Suprapubic skin (tissue), 3 donors: ENCODE measurements at regions not wholly inside any gene's neighbourhood (a gene's known extent, or its start where the extent isn't known, plus 50 kb on each side); places are given as distances from the start of the nearest gene placed in this dataset.

ENCODE experiments used
- EP300 ChIP-seq: sonication (generic); formaldehyde crosslinking; IDR thresholded peaks from one replicate; pipeline ENCODE4 v1.6.1; 2017; ENCODE audit warnings: antibody characterized with exemption
- POLR2A ChIP-seq, 2 donors: fragments of 450-650 bp; IDR thresholded peaks; one replicate each; pipeline ENCODE4 v1.6.1; 2017; ENCODE audit warnings: antibody characterized with exemption in 2 of 2, mild to moderate bottlenecking in 2 of 2, moderate library complexity in 2 of 2
- TF ChIP-seq, protein P1 (sequence below), 2 donors: fragments of 200-600 bp in 1 of 2; fragments of 450-650 bp in 1 of 2; sonication (generic) in 1 of 2; IDR thresholded peaks; one replicate each; pipeline ENCODE4 v1.5.1; 2016 to 2019; ENCODE audit warnings: antibody characterized with exemption in 2 of 2, mild to moderate bottlenecking in 1 of 2, moderate library complexity in 1 of 2

DNA sequence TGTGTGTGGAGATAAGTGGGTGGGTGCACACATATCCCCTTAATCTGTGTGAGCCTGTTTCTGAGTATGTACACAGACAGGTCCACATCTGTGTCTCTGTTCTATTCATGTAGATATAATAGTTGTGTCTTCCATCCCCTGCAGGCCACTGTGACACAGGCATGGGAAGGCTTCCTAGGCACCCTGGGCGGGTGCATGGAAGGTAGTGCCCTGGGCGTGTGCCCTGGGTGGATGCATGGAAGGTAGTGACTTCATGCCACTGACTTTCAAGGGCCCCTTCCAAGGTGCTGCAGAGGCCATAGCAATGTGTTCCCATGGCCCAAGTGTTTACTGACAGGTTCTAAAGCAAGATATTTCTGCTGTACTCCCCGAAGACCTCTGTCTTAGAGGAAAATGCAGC is 462.5 kb upstream of the HS6ST1 start:
- TF ChIP-seq, protein P1, sequence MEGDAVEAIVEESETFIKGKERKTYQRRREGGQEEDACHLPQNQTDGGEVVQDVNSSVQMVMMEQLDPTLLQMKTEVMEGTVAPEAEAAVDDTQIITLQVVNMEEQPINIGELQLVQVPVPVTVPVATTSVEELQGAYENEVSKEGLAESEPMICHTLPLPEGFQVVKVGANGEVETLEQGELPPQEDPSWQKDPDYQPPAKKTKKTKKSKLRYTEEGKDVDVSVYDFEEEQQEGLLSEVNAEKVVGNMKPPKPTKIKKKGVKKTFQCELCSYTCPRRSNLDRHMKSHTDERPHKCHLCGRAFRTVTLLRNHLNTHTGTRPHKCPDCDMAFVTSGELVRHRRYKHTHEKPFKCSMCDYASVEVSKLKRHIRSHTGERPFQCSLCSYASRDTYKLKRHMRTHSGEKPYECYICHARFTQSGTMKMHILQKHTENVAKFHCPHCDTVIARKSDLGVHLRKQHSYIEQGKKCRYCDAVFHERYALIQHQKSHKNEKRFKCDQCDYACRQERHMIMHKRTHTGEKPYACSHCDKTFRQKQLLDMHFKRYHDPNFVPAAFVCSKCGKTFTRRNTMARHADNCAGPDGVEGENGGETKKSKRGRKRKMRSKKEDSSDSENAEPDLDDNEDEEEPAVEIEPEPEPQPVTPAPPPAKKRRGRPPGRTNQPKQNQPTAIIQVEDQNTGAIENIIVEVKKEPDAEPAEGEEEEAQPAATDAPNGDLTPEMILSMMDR (IDR thresholded peaks at IDR 0.05): no peak
- TF ChIP-seq EP300: no peak
- no peak for TF ChIP-seq POLR2A (IDR thresholded peaks at IDR 0.05)
